HG02938 (cell line): ENCODE measurements at regions not wholly inside any gene's neighbourhood (a gene's known extent, or its start where the extent isn't known, plus 50 kb on each side); places are given as distances from the start of the nearest gene placed in this dataset.
A peak's percentile ranks its signal among the peaks of the same experiment; 100 is the strongest.

Experiments
- ATAC-seq: cut with Tn5 transposase; IDR thresholded peaks from one replicate; pipeline ENCODE4 v1.9.1; 2021; ENCODE audit warnings: mild to moderate bottlenecking, moderate library complexity; ENCODE audit not compliant: unreplicated experiment

GRCh38 chr3:22916933-22917332 lies 286.2 kb upstream of the UBE2E2 start:
- no peak for ATAC-seq

- no peak for ATAC-seq
Measured at GRCh38 chr3:22920006-22920405, 283.1 kb upstream of the UBE2E2 start.

GRCh38 chr3:22922317-22922716 lies 280.8 kb upstream of the UBE2E2 start:
- ATAC-seq = peak; percentile 58

GRCh38 chr3:22923711-22924110 lies 279.4 kb upstream of the UBE2E2 start:
- no peak for ATAC-seq

GRCh38 chr3:22928216-22929110 lies 274.7 kb upstream of the UBE2E2 start:
- no peak for ATAC-seq

GRCh38 chr3:22933051-22933840 lies 269.9 kb upstream of the UBE2E2 start:
- ATAC-seq = no peak

GRCh38 chr3:22933841-22934116 lies 269.3 kb upstream of the UBE2E2 start:
- no peak for ATAC-seq

GRCh38 chr3:22935040-22935439 lies 268.1 kb upstream of the UBE2E2 start:
- no peak for ATAC-seq

GRCh38 chr3:22937536-22937935 lies 265.6 kb upstream of the UBE2E2 start:
- no peak for ATAC-seq

GRCh38 chr3:22938739-22939138 lies 264.4 kb upstream of the UBE2E2 start:
- ATAC-seq = no peak

GRCh38 chr3:22939349-22939748 lies 263.8 kb upstream of the UBE2E2 start:
- no peak for ATAC-seq

- ATAC-seq = no peak
Measured at GRCh38 chr3:22940285-22940684, 262.8 kb upstream of the UBE2E2 start.

GRCh38 chr3:22942981-22943380 lies 260.1 kb upstream of the UBE2E2 start:
- no peak for ATAC-seq

GRCh38 chr3:22947851-22948250 lies 255.3 kb upstream of the UBE2E2 start:
- no peak for ATAC-seq

GRCh38 chr3:22951910-22952309 lies 251.2 kb upstream of the UBE2E2 start:
- ATAC-seq = no peak

GRCh38 chr3:22952860-22953259 lies 250.3 kb upstream of the UBE2E2 start:
- ATAC-seq = no peak

GRCh38 chr3:22959593-22959992 lies 243.5 kb upstream of the UBE2E2 start:
- peak; percentile 86 for ATAC-seq

- ATAC-seq = peak; percentile 43
Measured at GRCh38 chr3:22960105-22960984, 242.8 kb upstream of the UBE2E2 start.

- no peak for ATAC-seq
Measured at GRCh38 chr3:22962244-22962643, 240.9 kb upstream of the UBE2E2 start.

- no peak for ATAC-seq
Measured at GRCh38 chr3:22966349-22966748, 236.8 kb upstream of the UBE2E2 start.

GRCh38 chr3:22969276-22969675 lies 233.9 kb upstream of the UBE2E2 start:
- ATAC-seq = no peak
